PC-9 (cell line): ENCODE measurements at regions not wholly inside any gene's neighbourhood (a gene's known extent, or its start where the extent isn't known, plus 50 kb on each side); places are given as distances from the start of the nearest gene placed in this dataset.

ENCODE experiments used
- BruUV-seq: library from RNA; stranded (reverse); fragments of 400-500 nt; replicated peaks from 2 replicates; lab custom pipeline; 2021; lab: Mats Ljungman, UMichigan
- CTCF ChIA-PET: fragments of 300-600 bp; sonication (Branson Sonifier 250); formaldehyde crosslinking; loops from one replicate; lab custom pipeline; 2022; ENCODE audit warnings: antibody characterized with exemption; lab: Charles Lee
- POLR2A ChIA-PET: fragments of 300-600 bp; sonication (Branson Sonifier 250); formaldehyde crosslinking; loops from one replicate; lab custom pipeline; 2022; ENCODE audit warnings: antibody characterized with exemption; ENCODE audit not compliant: unreplicated experiment; lab: Charles Lee
- DNase-seq, 2 experiments: peaks; one replicate each; pipeline versions ENCODE4 v3.0.0 to v3.0.0-alpha.2; 2015 to 2022; ENCODE audit warnings: mixed read lengths in 1 of 2
- H2AFZ ChIP-seq: fragments of 200-600 bp; sonication (generic); 2 replicates; pipeline ENCODE4 v1.8.1; 2017; ENCODE audit warnings: antibody characterized with exemption
- H3F3A ChIP-seq: fragments of 200-600 bp; sonication (generic); 2 replicates; pipeline ENCODE4 v1.8.1; 2017; ENCODE audit warnings: antibody characterized with exemption, mild to moderate bottlenecking, low read depth; ENCODE audit not compliant: insufficient read depth
- H3K27ac ChIP-seq: fragments of 200-600 bp; sonication (generic); 2 replicates; pipeline ENCODE4 v1.6.1; 2016; ENCODE audit warnings: mixed run types
- H3K27me3 ChIP-seq: fragments of 200-600 bp; sonication (generic); 2 replicates; pipeline ENCODE4 v1.6.1; 2016; ENCODE audit warnings: low read depth, mixed run types; ENCODE audit not compliant: insufficient read depth
- H3K36me3 ChIP-seq: fragments of 200-600 bp; sonication (generic); 2 replicates; pipeline ENCODE4 v1.6.1; 2016; ENCODE audit warnings: low read depth, mixed run types
- H3K4me1 ChIP-seq: fragments of 200-600 bp; sonication (generic); replicated peaks from 2 replicates; pipeline ENCODE4 v1.6.1; 2016; ENCODE audit warnings: mixed run types; ENCODE audit not compliant: insufficient read depth
- H3K4me2 ChIP-seq: fragments of 200-600 bp; sonication (generic); 2 replicates; pipeline ENCODE4 v1.6.1; 2017; ENCODE audit warnings: mixed run types
- H3K4me3 ChIP-seq: fragments of 200-600 bp; sonication (generic); 2 replicates; pipeline ENCODE4 v1.6.1; 2016; ENCODE audit warnings: mixed run types
- H3K79me2 ChIP-seq: fragments of 200-600 bp; sonication (generic); 2 replicates; pipeline ENCODE4 v1.6.1; 2017; ENCODE audit warnings: low read depth, mixed run types
- H3K9me2 ChIP-seq: fragments of 200-600 bp; sonication (generic); 2 replicates; pipeline ENCODE4 v1.8.1; 2017; ENCODE audit warnings: mild to moderate bottlenecking; ENCODE audit not compliant: insufficient read depth
- H3K9me3 ChIP-seq: fragments of 200-600 bp; sonication (generic); 2 replicates; pipeline ENCODE4 v1.8.1; 2016; ENCODE audit warnings: low read depth; ENCODE audit not compliant: insufficient read depth
- H4K20me1 ChIP-seq: fragments of 200-600 bp; sonication (generic); 2 replicates; pipeline ENCODE4 v1.8.1; 2017; ENCODE audit not compliant: insufficient read depth
- EZH2 ChIP-seq: fragments of 200-600 bp; sonication (generic); IDR thresholded peaks from 2 replicates; pipeline ENCODE4 v1.8.0; 2017; ENCODE audit warnings: antibody characterized with exemption, low read depth
- intact Hi-C: fragments of 100-400 bp; cut with micrococcal nuclease; formaldehyde crosslinking; loops from one replicate; pipeline ENCODE4 v1.10.0; 2022; ENCODE audit not compliant: unreplicated experiment
- TF ChIP-seq, protein P1 (sequence below): fragments of 200-600 bp; sonication (generic); conservative IDR thresholded peaks from 2 replicates; pipeline ENCODE4 v1.6.1; 2017; ENCODE audit warnings: mixed run types, antibody characterized with exemption, mild to moderate bottlenecking, moderate library complexity

DNA sequence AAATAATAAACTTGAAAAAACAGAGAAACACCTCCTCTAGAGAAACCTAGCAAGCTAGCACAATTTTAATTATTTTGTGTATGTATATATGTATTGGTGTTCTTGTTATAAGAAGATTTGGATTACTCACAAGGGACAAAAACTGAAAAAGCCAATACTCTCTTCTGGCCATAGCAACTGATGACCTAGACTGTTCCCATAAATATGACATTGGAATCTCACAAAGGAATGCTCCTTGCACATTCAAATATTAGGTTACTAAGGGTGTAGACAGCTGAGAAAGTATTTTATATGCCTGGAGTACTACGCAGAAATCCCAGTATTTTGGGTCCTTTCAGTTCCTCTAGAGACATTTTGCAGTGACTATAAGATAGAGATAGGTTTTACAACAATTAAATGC is 279.4 kb downstream of the FZD1 start:
- H3K27ac ChIP-seq: no peak overlapping the region
- H3K9me2 ChIP-seq: no peaks in the 10 kb centered on the region
- ChIA-PET CTCF (no interaction called here), POLR2A (interaction anchor here (0.5 kb wide), 1 partner anchor 103 kb away, joined by 3 read pairs; no protein-coding TSS in a partner anchor)
- no peak overlapping the region for H3K4me3 ChIP-seq
- no TSS peak for BruUV-seq
- H3K36me3 ChIP-seq: no peaks in the 10 kb centered on the region
- H3K9me3 ChIP-seq: no peaks in the 10 kb centered on the region
- TF ChIP-seq EZH2: no peak
- TF ChIP-seq, protein P1, sequence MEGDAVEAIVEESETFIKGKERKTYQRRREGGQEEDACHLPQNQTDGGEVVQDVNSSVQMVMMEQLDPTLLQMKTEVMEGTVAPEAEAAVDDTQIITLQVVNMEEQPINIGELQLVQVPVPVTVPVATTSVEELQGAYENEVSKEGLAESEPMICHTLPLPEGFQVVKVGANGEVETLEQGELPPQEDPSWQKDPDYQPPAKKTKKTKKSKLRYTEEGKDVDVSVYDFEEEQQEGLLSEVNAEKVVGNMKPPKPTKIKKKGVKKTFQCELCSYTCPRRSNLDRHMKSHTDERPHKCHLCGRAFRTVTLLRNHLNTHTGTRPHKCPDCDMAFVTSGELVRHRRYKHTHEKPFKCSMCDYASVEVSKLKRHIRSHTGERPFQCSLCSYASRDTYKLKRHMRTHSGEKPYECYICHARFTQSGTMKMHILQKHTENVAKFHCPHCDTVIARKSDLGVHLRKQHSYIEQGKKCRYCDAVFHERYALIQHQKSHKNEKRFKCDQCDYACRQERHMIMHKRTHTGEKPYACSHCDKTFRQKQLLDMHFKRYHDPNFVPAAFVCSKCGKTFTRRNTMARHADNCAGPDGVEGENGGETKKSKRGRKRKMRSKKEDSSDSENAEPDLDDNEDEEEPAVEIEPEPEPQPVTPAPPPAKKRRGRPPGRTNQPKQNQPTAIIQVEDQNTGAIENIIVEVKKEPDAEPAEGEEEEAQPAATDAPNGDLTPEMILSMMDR: no peak
- H3K4me1 ChIP-seq: no peaks in the 10 kb centered on the region
- no peaks in the 10 kb centered on the region for H3K27me3 ChIP-seq
- no peaks in the 10 kb centered on the region for H3F3A ChIP-seq
- DNase-seq: no peak
- no peaks in the 10 kb centered on the region for H3K79me2 ChIP-seq
- no peak overlapping the region for H2AFZ ChIP-seq
- intact Hi-C loops: no loop called here
- H3K4me2 ChIP-seq: no peak overlapping the region
- no peaks in the 10 kb centered on the region for H4K20me1 ChIP-seq

DNA sequence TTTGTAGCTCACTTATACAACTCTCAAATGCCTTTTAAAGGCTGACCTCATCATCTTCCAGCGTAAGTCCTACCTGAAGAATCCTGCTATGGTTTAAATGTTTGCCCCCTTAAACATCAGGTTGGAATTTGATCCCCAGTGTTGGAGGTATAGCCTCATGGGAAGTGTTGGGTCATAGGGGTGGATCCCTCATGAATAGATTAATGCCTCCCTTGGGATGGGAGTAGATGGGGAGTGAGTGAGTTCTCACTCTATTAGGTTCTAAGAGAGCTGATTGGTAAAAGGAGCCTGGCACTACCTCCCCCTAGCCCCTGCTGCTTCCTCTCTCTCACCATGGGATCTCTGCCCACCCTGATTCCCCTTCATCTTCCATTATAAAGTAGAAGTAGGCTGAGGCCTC is 285.6 kb downstream of the FZD1 start:
- ChIA-PET CTCF (no interaction called here), POLR2A (no interaction called here)
- no TSS peak for BruUV-seq
- Histone ChIP-seq H2AFZ (no peak overlapping the region), H3K36me3 (no peaks in the 10 kb centered on the region), H3K9me3 (no peaks in the 10 kb centered on the region), H3K4me1 (no peaks in the 10 kb centered on the region), H3F3A (no peaks in the 10 kb centered on the region), H3K27me3 (no peaks in the 10 kb centered on the region), H3K27ac (no peak overlapping the region), H4K20me1 (no peaks in the 10 kb centered on the region), H3K79me2 (no peaks in the 10 kb centered on the region), H3K9me2 (no peaks in the 10 kb centered on the region), H3K4me2 (no peak overlapping the region), H3K4me3 (no peak overlapping the region)
- intact Hi-C loops: loop anchor here (10.0 kb wide), 1 partner anchor 235 kb away; no protein-coding TSS in a partner anchor
- DNase-seq: no peak
- TF ChIP-seq EZH2: no peak
- TF ChIP-seq, protein P1: no peak

DNA sequence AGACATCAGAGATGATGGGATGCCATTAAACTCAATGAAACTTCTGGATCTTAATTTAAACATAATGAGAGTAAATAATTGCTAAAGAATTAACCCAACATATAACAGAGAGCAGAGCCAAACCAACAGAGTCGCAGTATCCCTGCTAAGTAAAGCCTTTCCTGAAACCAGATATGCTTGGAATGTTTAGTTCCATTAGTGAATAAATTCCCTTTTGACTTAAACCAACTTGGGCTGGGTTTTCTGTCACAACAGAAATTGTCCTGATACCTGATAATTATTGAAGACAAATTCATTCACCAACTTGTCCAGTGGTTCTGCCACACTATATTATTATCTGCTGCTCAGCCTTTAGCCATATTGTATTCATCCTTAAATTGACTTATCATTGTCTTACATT is 286.7 kb downstream of the FZD1 start:
- Histone ChIP-seq H3K4me2 (no peak overlapping the region), H3K79me2 (no peaks in the 10 kb centered on the region), H2AFZ (no peak overlapping the region), H3K4me1 (no peaks in the 10 kb centered on the region), H3F3A (no peaks in the 10 kb centered on the region), H3K9me2 (no peaks in the 10 kb centered on the region), H3K27ac (no peak overlapping the region), H4K20me1 (no peaks in the 10 kb centered on the region), H3K27me3 (no peaks in the 10 kb centered on the region), H3K36me3 (no peaks in the 10 kb centered on the region), H3K4me3 (no peak overlapping the region), H3K9me3 (no peaks in the 10 kb centered on the region)
- BruUV-seq: no TSS peak
- intact Hi-C loops: loop anchor here (10.0 kb wide), 1 partner anchor 234 kb away; no protein-coding TSS in a partner anchor
- CTCF ChIA-PET: no interaction called here
- POLR2A ChIA-PET: no interaction called here
- TF ChIP-seq EZH2: no peak
- TF ChIP-seq, protein P1: no peak
- DNase-seq: no peak
